Osteocyte (in vitro differentiated cells): ENCODE measurements at regions not wholly inside any gene's neighbourhood (a gene's known extent, or its start where the extent isn't known, plus 50 kb on each side); places are given as distances from the start of the nearest gene placed in this dataset.

Source experiments
- DNase-seq: peaks from one replicate; pipeline ENCODE4 v3.0.0; 2021; ENCODE audit warnings: mixed read lengths; ENCODE audit not compliant: unreplicated experiment; ENCODE audit errors: extremely low spot score
- H3K27ac Mint-ChIP-seq: one replicate; pipeline ENCODE4 v1.8.0; 2021; ENCODE audit warnings: mild to moderate bottlenecking, mixed read lengths; ENCODE audit not compliant: unreplicated experiment
- H3K27me3 Mint-ChIP-seq: one replicate; pipeline ENCODE4 v1.8.0; 2021; ENCODE audit warnings: mixed read lengths; ENCODE audit not compliant: unreplicated experiment
- H3K36me3 Mint-ChIP-seq: one replicate; pipeline ENCODE4 v1.8.0; 2021; ENCODE audit warnings: mixed read lengths; ENCODE audit not compliant: unreplicated experiment
- H3K4me1 Mint-ChIP-seq: one replicate; pipeline ENCODE4 v1.8.0; 2021; ENCODE audit warnings: mixed read lengths; ENCODE audit not compliant: unreplicated experiment
- H3K4me3 Mint-ChIP-seq: one replicate; pipeline ENCODE4 v1.8.0; 2021; ENCODE audit warnings: mild to moderate bottlenecking, moderate library complexity, mixed read lengths; ENCODE audit not compliant: unreplicated experiment
- H3K9me3 Mint-ChIP-seq: one replicate; pipeline ENCODE4 v1.8.0; 2021; ENCODE audit warnings: mixed read lengths; ENCODE audit not compliant: unreplicated experiment
- CTCF ChIP-seq: fragments of 200-600 bp; sonication (generic); IDR thresholded peaks from 2 replicates; pipeline ENCODE4 v1.5.0; 2021; ENCODE audit warnings: antibody characterized with exemption, mild to moderate bottlenecking, moderate library complexity

GRCh38 chr9:38232895-38233294 lies 159.6 kb upstream of the ALDH1B1 start:
- H3K27ac Mint-ChIP-seq: no peak overlapping the region
- no peak for TF ChIP-seq CTCF
- peaks cover 50% of the 10 kb centered on the region for H3K27me3 Mint-ChIP-seq
- H3K4me3 Mint-ChIP-seq: no peak overlapping the region
- peak; percentile 71 for DNase-seq
- no peaks in the 10 kb centered on the region for H3K36me3 Mint-ChIP-seq
- H3K4me1 Mint-ChIP-seq: peaks cover 10% of the 10 kb centered on the region
- no peaks in the 10 kb centered on the region for H3K9me3 Mint-ChIP-seq

GRCh38 chr9:38229504-38230155 lies 160.6 kb upstream of the SHB start:
- no peak for TF ChIP-seq CTCF
- peaks cover 23% of the 10 kb centered on the region for H3K4me1 Mint-ChIP-seq
- H3K36me3 Mint-ChIP-seq: no peaks in the 10 kb centered on the region
- peak; percentile 32 for DNase-seq
- no peaks in the 10 kb centered on the region for H3K9me3 Mint-ChIP-seq
- H3K27me3 Mint-ChIP-seq: peaks cover 24% of the 10 kb centered on the region
- H3K4me3 Mint-ChIP-seq: no peak overlapping the region
- H3K27ac Mint-ChIP-seq: no peak overlapping the region

GRCh38 chr9:38229104-38229500 lies 160.1 kb upstream of the SHB start:
- peaks cover 28% of the 10 kb centered on the region for H3K27me3 Mint-ChIP-seq
- peak; percentile 49 for DNase-seq
- H3K36me3 Mint-ChIP-seq: no peaks in the 10 kb centered on the region
- no peak overlapping the region for H3K27ac Mint-ChIP-seq
- TF ChIP-seq CTCF: no peak
- no peaks in the 10 kb centered on the region for H3K9me3 Mint-ChIP-seq
- H3K4me1 Mint-ChIP-seq: peaks cover 23% of the 10 kb centered on the region
- no peak overlapping the region for H3K4me3 Mint-ChIP-seq

GRCh38 chr9:38228331-38229103 lies 159.5 kb upstream of the SHB start:
- no peaks in the 10 kb centered on the region for H3K9me3 Mint-ChIP-seq
- H3K27ac Mint-ChIP-seq: no peak overlapping the region
- TF ChIP-seq CTCF: no peak
- peaks cover 23% of the 10 kb centered on the region for H3K4me1 Mint-ChIP-seq
- no peaks in the 10 kb centered on the region for H3K36me3 Mint-ChIP-seq
- peak; percentile 27 for DNase-seq
- peaks cover 28% of the 10 kb centered on the region for H3K27me3 Mint-ChIP-seq
- no peak overlapping the region for H3K4me3 Mint-ChIP-seq

- H3K9me3 Mint-ChIP-seq: no peaks in the 10 kb centered on the region
- H3K4me3 Mint-ChIP-seq: peak overlapping the region; percentile 52
- TF ChIP-seq CTCF: no peak
- peak overlapping the region; percentile 56 for H3K27ac Mint-ChIP-seq
- peaks cover 34% of the 10 kb centered on the region for H3K27me3 Mint-ChIP-seq
- H3K36me3 Mint-ChIP-seq: no peaks in the 10 kb centered on the region
- H3K4me1 Mint-ChIP-seq: peaks cover 23% of the 10 kb centered on the region
- DNase-seq: peak; percentile 73
Observed at GRCh38 chr9:38227656-38228055, 158.6 kb upstream of the SHB start.
